ENCODE measurements at regions not wholly inside any gene's neighbourhood (a gene's known extent, or its start where the extent isn't known, plus 50 kb on each side); places are given as distances from the start of the nearest gene placed in this dataset.

- no peak overlapping the region for H3K4me2 ChIP-seq (ENCODE audit: control insufficient read depth, extremely low read depth, insufficient read depth, low read depth, low read length)
- no peaks in the 10 kb centered on the region for H3K36me3 ChIP-seq (ENCODE audit: control insufficient read depth in 2 of 2, extremely low read depth in 1 of 2, insufficient read depth in 2 of 2, low read length in 2 of 2)
- no peaks in the 10 kb centered on the region for H3K4me1 ChIP-seq (ENCODE audit: control insufficient read depth, extremely low read depth, insufficient read depth, low read length)
- no peak for TF ChIP-seq EZH2 (IDR thresholded peaks at IDR 0.05; ENCODE audit: low read length)
- TF ChIP-seq, protein P1, sequence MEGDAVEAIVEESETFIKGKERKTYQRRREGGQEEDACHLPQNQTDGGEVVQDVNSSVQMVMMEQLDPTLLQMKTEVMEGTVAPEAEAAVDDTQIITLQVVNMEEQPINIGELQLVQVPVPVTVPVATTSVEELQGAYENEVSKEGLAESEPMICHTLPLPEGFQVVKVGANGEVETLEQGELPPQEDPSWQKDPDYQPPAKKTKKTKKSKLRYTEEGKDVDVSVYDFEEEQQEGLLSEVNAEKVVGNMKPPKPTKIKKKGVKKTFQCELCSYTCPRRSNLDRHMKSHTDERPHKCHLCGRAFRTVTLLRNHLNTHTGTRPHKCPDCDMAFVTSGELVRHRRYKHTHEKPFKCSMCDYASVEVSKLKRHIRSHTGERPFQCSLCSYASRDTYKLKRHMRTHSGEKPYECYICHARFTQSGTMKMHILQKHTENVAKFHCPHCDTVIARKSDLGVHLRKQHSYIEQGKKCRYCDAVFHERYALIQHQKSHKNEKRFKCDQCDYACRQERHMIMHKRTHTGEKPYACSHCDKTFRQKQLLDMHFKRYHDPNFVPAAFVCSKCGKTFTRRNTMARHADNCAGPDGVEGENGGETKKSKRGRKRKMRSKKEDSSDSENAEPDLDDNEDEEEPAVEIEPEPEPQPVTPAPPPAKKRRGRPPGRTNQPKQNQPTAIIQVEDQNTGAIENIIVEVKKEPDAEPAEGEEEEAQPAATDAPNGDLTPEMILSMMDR (optimal IDR thresholded peaks at IDR 0.05 in 1 of 3, IDR thresholded peaks at IDR 0.05 in 1 of 3, conservative IDR thresholded peaks at IDR 0.05 in 1 of 3; ENCODE audit: extremely low read depth in 1 of 3, insufficient read depth in 2 of 3, low read length in 3 of 3): no peak
- H3K9ac ChIP-seq (ENCODE audit: control insufficient read depth, extremely low read depth, insufficient read depth, low read length): no peak overlapping the region
- dilution Hi-C loops (cut with MboI; ENCODE audit: extremely low pct_ligation_motif_present, low sequenced_read_pairs): no loop called here
- no peak overlapping the region for H3K27ac ChIP-seq (ENCODE audit: control insufficient read depth, insufficient read depth, low read length)
- H3K4me3 ChIP-seq (ENCODE audit: control insufficient read depth in 2 of 3, extremely low read depth in 1 of 3, insufficient read depth in 2 of 3, low read depth in 1 of 3, low read length in 3 of 3): no peak overlapping the region
- no peak for DNase-seq (ENCODE audit: low read depth, low spot score)
- H4K20me1 ChIP-seq (ENCODE audit: control insufficient read depth, extremely low read depth, insufficient read depth, low read length): no peaks in the 10 kb centered on the region
- no peaks in the 10 kb centered on the region for H3K79me2 ChIP-seq (ENCODE audit: control insufficient read depth, insufficient read depth, low read length)
- FAIRE-seq: no peak
- H3K27me3 ChIP-seq (ENCODE audit: control insufficient read depth, extremely low read depth, insufficient read depth, low read length): no peaks in the 10 kb centered on the region
- H2AFZ ChIP-seq (ENCODE audit: control insufficient read depth, low read length): no peak overlapping the region
- no peaks in the 10 kb centered on the region for H3K9me3 ChIP-seq (ENCODE audit: control insufficient read depth, low read depth, low read length)
- H3K9me1 ChIP-seq (ENCODE audit: control insufficient read depth, extremely low read depth, insufficient read depth, low read length): no peaks in the 10 kb centered on the region
These were observed 299.7 kb downstream of the CWC27 start for GRCh38 chr5:65068410-65068809.

DNA sequence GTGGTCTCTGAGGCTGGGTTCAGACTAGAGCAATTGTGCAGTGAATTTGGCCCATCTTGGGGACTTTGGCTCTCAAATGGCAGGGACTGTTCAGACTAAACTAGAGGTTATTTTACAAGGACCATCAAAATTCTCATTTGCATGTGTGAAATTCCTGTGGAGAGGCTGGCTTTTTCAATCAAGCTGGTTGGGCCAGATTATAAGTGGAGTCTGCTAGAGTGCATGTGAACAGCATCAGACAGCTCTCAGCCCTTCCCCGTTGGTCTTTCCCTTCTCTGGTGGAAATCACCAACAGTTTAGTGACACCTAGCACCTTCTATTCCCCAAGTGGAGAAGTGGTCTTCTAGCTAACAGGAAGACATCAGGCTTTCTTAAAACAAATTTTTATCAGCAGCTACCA, 301.3 kb downstream of the CWC27 start:
- no peaks in the 10 kb centered on the region for H3K4me1 ChIP-seq (ENCODE audit: control insufficient read depth, extremely low read depth, insufficient read depth, low read length)
- FAIRE-seq: no peak
- no peak for TF ChIP-seq EZH2 (IDR thresholded peaks at IDR 0.05; ENCODE audit: low read length)
- TF ChIP-seq, protein P1 (optimal IDR thresholded peaks at IDR 0.05 in 1 of 3, IDR thresholded peaks at IDR 0.05 in 1 of 3, conservative IDR thresholded peaks at IDR 0.05 in 1 of 3; ENCODE audit: extremely low read depth in 1 of 3, insufficient read depth in 2 of 3, low read length in 3 of 3): no peak
- no peaks in the 10 kb centered on the region for H4K20me1 ChIP-seq (ENCODE audit: control insufficient read depth, extremely low read depth, insufficient read depth, low read length)
- H3K9me1 ChIP-seq (ENCODE audit: control insufficient read depth, extremely low read depth, insufficient read depth, low read length): no peaks in the 10 kb centered on the region
- H3K27me3 ChIP-seq (ENCODE audit: control insufficient read depth, extremely low read depth, insufficient read depth, low read length): no peaks in the 10 kb centered on the region
- no peaks in the 10 kb centered on the region for H3K79me2 ChIP-seq (ENCODE audit: control insufficient read depth, insufficient read depth, low read length)
- no peak overlapping the region for H3K4me2 ChIP-seq (ENCODE audit: control insufficient read depth, extremely low read depth, insufficient read depth, low read depth, low read length)
- H3K9me3 ChIP-seq (ENCODE audit: control insufficient read depth, low read depth, low read length): no peaks in the 10 kb centered on the region
- H3K9ac ChIP-seq (ENCODE audit: control insufficient read depth, extremely low read depth, insufficient read depth, low read length): no peak overlapping the region
- DNase-seq (ENCODE audit: low read depth, low spot score): no peak
- no peaks in the 10 kb centered on the region for H3K36me3 ChIP-seq (ENCODE audit: control insufficient read depth in 2 of 2, extremely low read depth in 1 of 2, insufficient read depth in 2 of 2, low read length in 2 of 2)
- dilution Hi-C loops (cut with MboI; ENCODE audit: extremely low pct_ligation_motif_present, low sequenced_read_pairs): no loop called here
- no peak overlapping the region for H3K27ac ChIP-seq (ENCODE audit: control insufficient read depth, insufficient read depth, low read length)
- H2AFZ ChIP-seq (ENCODE audit: control insufficient read depth, low read length): no peak overlapping the region
- no peak overlapping the region for H3K4me3 ChIP-seq (ENCODE audit: control insufficient read depth in 2 of 3, extremely low read depth in 1 of 3, insufficient read depth in 2 of 3, low read depth in 1 of 3, low read length in 3 of 3)

All from keratinocyte (primary cell).